ENCODE measurements at regions not wholly inside any gene's neighbourhood (a gene's known extent, or its start where the extent isn't known, plus 50 kb on each side); places are given as distances from the start of the nearest gene placed in this dataset.
"Not testable (repeated sequence)": the region's sequence is repeated elsewhere in the genome, so short reads cannot be mapped to it uniquely, and the experiment has no call there.

- no peak overlapping the region for H3K4me3 ChIP-seq
- H3K27me3 ChIP-seq (replicated peaks in 1 of 7), result no peaks in the 10 kb centered on the region
- H3K4me1 ChIP-seq, result peaks cover 4 to 27% (median 12%) of the 10 kb centered on the region in 6 donors
- 50 to 75% (median 65%) methylated on average over 1 of the region's 1 CpG for WGBS, 5 donors
- no peak for DNase-seq
- H3K27ac ChIP-seq, result peak overlapping the region in 1 of 8 donors; percentile 83
- TF ChIP-seq CTCF (IDR thresholded peaks at IDR 0.05 in 8 of 11, conservative IDR thresholded peaks at IDR 0.05 in 3 of 11), result no peak
- no peak for TF ChIP-seq POLR2A (IDR thresholded peaks at IDR 0.05)
- no peak for TF ChIP-seq POLR2AphosphoS5 (IDR thresholded peaks at IDR 0.05)
- intact Hi-C loops (cut with DNase I; ENCODE audit: low total_unique reads), result no loop called here
- H3K9me3 ChIP-seq, result peaks cover 0 to 3% (median 0%) of the 10 kb centered on the region in 8 donors
- H3K36me3 ChIP-seq, result no peaks in the 10 kb centered on the region
Measured at GRCh38 chr1:168835176-168835575, 106.2 kb upstream of the DPT start.

- Histone ChIP-seq H3K4me1 (peaks cover 4 to 27% (median 12%) of the 10 kb centered on the region in 6 donors), H3K27me3 (replicated peaks in 1 of 7) (no peaks in the 10 kb centered on the region), H3K9me3 (peaks cover 0 to 3% (median 0%) of the 10 kb centered on the region in 8 donors), H3K27ac (no peak overlapping the region), H3K4me3 (no peak overlapping the region), H3K36me3 (no peaks in the 10 kb centered on the region)
- intact Hi-C loops (cut with DNase I; ENCODE audit: low total_unique reads), result no loop called here
- no peak for DNase-seq
- no peak for TF ChIP-seq POLR2A (IDR thresholded peaks at IDR 0.05)
- no peak for TF ChIP-seq POLR2AphosphoS5 (IDR thresholded peaks at IDR 0.05)
- no peak for TF ChIP-seq CTCF (IDR thresholded peaks at IDR 0.05 in 8 of 11, conservative IDR thresholded peaks at IDR 0.05 in 3 of 11)
- WGBS, 5 donors, result 82 to 97% (median 88%) methylated on average over 2 of the region's 2 CpGs
Measured at GRCh38 chr1:168835791-168836190, 106.8 kb upstream of the DPT start.

GRCh38 chr1:168836469-168836868, 107.5 kb upstream of the DPT start:
- Histone ChIP-seq H3K4me3 (no peak overlapping the region), H3K4me1 (peaks cover 4 to 27% (median 12%) of the 10 kb centered on the region in 6 donors), H3K9me3 (peaks cover 0 to 3% (median 0%) of the 10 kb centered on the region in 8 donors), H3K36me3 (no peaks in the 10 kb centered on the region), H3K27me3 (replicated peaks in 1 of 7) (no peaks in the 10 kb centered on the region), H3K27ac (no peak overlapping the region)
- intact Hi-C loops (cut with DNase I; ENCODE audit: low total_unique reads), result no loop called here
- DNase-seq, result no peak
- WGBS, 5 donors, result 89 to 94% (median 92%) methylated on average over 3 of the region's 3 CpGs
- TF ChIP-seq POLR2A (IDR thresholded peaks at IDR 0.05) (no peak), POLR2AphosphoS5 (IDR thresholded peaks at IDR 0.05) (no peak), CTCF (IDR thresholded peaks at IDR 0.05 in 8 of 11, conservative IDR thresholded peaks at IDR 0.05 in 3 of 11) (no peak)

- peaks cover 4 to 27% (median 12%) of the 10 kb centered on the region in 6 donors for H3K4me1 ChIP-seq
- H3K9me3 ChIP-seq; H3K27me3 ChIP-seq (replicated peaks in 1 of 7); intact Hi-C loops (cut with DNase I; ENCODE audit: low total_unique reads); H3K27ac ChIP-seq; DNase-seq; H3K36me3 ChIP-seq; H3K4me3 ChIP-seq: not testable (repeated sequence)
- WGBS, 5 donors, result 81 to 97% (median 92%) methylated on average over 2 to 30 of the region's 30 CpGs
Measured at GRCh38 chr1:168837230-168837629, 108.2 kb upstream of the DPT start.

- no peak for DNase-seq
- no peak overlapping the region for H3K4me3 ChIP-seq
- no peaks in the 10 kb centered on the region for H3K4me1 ChIP-seq
- peaks cover 0 to 1% (median 0%) of the 10 kb centered on the region in 8 donors for H3K9me3 ChIP-seq
- no peaks in the 10 kb centered on the region for H3K27me3 ChIP-seq (replicated peaks in 1 of 7)
- H3K27ac ChIP-seq, result no peak overlapping the region
- 82 to 100% (median 93%) methylated on average over 1 of the region's 1 CpG for WGBS, 5 donors
- no peak for TF ChIP-seq CTCF (IDR thresholded peaks at IDR 0.05 in 8 of 11, conservative IDR thresholded peaks at IDR 0.05 in 3 of 11)
- H3K36me3 ChIP-seq, result no peaks in the 10 kb centered on the region
- intact Hi-C loops (cut with DNase I; ENCODE audit: low total_unique reads), result no loop called here
Measured at GRCh38 chr1:168842306-168842705, 113.3 kb upstream of the DPT start.
